ENCODE measurements at regions not wholly inside any gene's neighbourhood (a gene's known extent, or its start where the extent isn't known, plus 50 kb on each side); places are given as distances from the start of the nearest gene placed in this dataset.

DNA sequence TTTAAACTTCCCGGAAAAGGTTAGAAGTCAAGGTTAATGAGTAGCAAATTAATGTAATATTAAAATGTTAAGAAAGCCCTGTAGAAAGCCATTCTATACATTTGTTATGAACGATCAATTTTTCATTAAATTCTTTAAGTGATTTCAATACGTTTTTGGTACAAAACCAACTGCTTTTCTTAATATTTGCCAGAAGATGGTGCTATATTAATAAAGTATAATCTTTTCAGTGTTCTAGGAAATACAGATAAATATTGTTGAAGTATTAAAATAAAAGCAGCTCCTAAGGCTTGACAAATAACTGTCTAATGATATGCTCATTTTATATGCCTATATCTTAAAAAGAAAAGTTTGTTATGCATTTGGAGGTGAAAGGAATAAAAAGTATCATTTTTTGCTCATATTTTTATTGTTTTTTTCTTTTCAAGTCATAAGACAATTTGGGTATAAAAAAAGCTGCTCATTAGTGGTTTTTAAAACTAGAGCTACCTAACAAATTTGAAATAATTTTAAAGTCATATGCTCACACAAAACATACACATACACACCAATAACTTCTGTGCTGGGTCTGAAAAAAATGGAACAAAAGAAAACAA lies 130.3 kb upstream of the POT1 start:
- H3K9me3 ChIP-seq (replicated peaks in 1 of 2; ENCODE audit: control insufficient read depth in 1 of 2, insufficient read depth in 1 of 2, low read length in 2 of 2): no peaks in the 10 kb centered on the region
- intact Hi-C loops (cut with micrococcal nuclease): no loop called here
- peaks cover 0 to 1% (median 0%) of the 10 kb centered on the region in 7 donors for H3K9me3 Mint-ChIP-seq
- H3K27ac ChIP-seq (ENCODE audit: low read depth in 1 of 2, low read length in 2 of 2): no peak overlapping the region
- no peaks in the 10 kb centered on the region for H3K4me1 ChIP-seq (ENCODE audit: control insufficient read depth in 1 of 2, insufficient read depth in 2 of 2, low read length in 2 of 2)
- no peaks in the 10 kb centered on the region for H3K79me2 ChIP-seq (ENCODE audit: insufficient read depth, low read length)
- DNase-seq: no peak
- no peak overlapping the region for H3K27ac Mint-ChIP-seq
- H3K27me3 ChIP-seq (ENCODE audit: control insufficient read depth in 2 of 2, insufficient read depth in 2 of 2, low read length in 2 of 2): no peaks in the 10 kb centered on the region
- no peak overlapping the region for H3K4me2 ChIP-seq (replicated peaks; ENCODE audit: extremely low read depth, low read length, poor library complexity, severe bottlenecking)
- no CpG with 5 or more reads among the region's 3 CpGs for WGBS (ENCODE audit: insufficient coverage)
- no peak overlapping the region for H3K9ac ChIP-seq (ENCODE audit: insufficient read depth, low read length, poor library complexity, severe bottlenecking)
- H3K36me3 Mint-ChIP-seq: no peaks in the 10 kb centered on the region
- no peaks in the 10 kb centered on the region for H4K20me1 ChIP-seq (ENCODE audit: insufficient read depth, low read length)
- H3K4me3 Mint-ChIP-seq: no peak overlapping the region
- TF ChIP-seq, protein P1, sequence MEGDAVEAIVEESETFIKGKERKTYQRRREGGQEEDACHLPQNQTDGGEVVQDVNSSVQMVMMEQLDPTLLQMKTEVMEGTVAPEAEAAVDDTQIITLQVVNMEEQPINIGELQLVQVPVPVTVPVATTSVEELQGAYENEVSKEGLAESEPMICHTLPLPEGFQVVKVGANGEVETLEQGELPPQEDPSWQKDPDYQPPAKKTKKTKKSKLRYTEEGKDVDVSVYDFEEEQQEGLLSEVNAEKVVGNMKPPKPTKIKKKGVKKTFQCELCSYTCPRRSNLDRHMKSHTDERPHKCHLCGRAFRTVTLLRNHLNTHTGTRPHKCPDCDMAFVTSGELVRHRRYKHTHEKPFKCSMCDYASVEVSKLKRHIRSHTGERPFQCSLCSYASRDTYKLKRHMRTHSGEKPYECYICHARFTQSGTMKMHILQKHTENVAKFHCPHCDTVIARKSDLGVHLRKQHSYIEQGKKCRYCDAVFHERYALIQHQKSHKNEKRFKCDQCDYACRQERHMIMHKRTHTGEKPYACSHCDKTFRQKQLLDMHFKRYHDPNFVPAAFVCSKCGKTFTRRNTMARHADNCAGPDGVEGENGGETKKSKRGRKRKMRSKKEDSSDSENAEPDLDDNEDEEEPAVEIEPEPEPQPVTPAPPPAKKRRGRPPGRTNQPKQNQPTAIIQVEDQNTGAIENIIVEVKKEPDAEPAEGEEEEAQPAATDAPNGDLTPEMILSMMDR (IDR thresholded peaks at IDR 0.05): no peak
- no peaks in the 10 kb centered on the region for H3K4me1 Mint-ChIP-seq
- peaks cover 0 to 2% (median 0%) of the 10 kb centered on the region in 3 donors for H3K27me3 Mint-ChIP-seq (ENCODE audit: low read depth in 3 of 3)
- no peak overlapping the region for H2AFZ ChIP-seq (ENCODE audit: insufficient read depth, low read depth, low read length, poor library complexity, severe bottlenecking)
- H3K4me3 ChIP-seq (replicated peaks in 1 of 3; ENCODE audit: low read depth in 2 of 3, low read length in 3 of 3): no peak overlapping the region
- no peaks in the 10 kb centered on the region for H3K36me3 ChIP-seq (replicated peaks in 1 of 2; ENCODE audit: control insufficient read depth in 1 of 2, insufficient read depth in 2 of 2, low read length in 2 of 2)

DNA sequence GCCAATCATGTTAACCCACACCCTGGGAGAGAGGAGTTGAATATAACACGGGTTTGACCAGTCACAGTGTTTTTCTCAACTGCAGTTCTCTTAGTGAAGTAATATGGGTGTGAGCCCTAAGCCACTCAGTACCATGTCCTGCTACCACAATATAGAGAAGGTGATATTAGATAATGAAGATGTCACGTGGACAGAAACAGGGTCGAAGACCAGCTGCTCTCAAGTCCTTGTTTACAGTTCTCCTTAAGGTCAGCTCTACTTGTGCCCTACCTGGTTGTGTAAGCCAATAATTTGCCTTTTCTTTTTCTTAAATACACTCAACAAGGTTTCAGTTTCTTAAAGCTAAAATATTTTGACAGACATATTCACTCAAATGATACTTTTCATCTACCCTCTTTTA lies 128.3 kb upstream of the POT1 start:
- Histone ChIP-seq H2AFZ (ENCODE audit: insufficient read depth, low read depth, low read length, poor library complexity, severe bottlenecking) (no peak overlapping the region), H3K27ac (ENCODE audit: low read depth in 1 of 2, low read length in 2 of 2) (no peak overlapping the region), H3K4me1 (ENCODE audit: control insufficient read depth in 1 of 2, insufficient read depth in 2 of 2, low read length in 2 of 2) (no peaks in the 10 kb centered on the region), H3K36me3 (replicated peaks in 1 of 2; ENCODE audit: control insufficient read depth in 1 of 2, insufficient read depth in 2 of 2, low read length in 2 of 2) (no peaks in the 10 kb centered on the region), H4K20me1 (ENCODE audit: insufficient read depth, low read length) (no peaks in the 10 kb centered on the region), H3K9ac (ENCODE audit: insufficient read depth, low read length, poor library complexity, severe bottlenecking) (no peak overlapping the region), H3K4me3 (replicated peaks in 1 of 3; ENCODE audit: low read depth in 2 of 3, low read length in 3 of 3) (no peak overlapping the region), H3K9me3 (replicated peaks in 1 of 2; ENCODE audit: control insufficient read depth in 1 of 2, insufficient read depth in 1 of 2, low read length in 2 of 2) (no peaks in the 10 kb centered on the region), H3K79me2 (ENCODE audit: insufficient read depth, low read length) (no peaks in the 10 kb centered on the region), H3K27me3 (ENCODE audit: control insufficient read depth in 2 of 2, insufficient read depth in 2 of 2, low read length in 2 of 2) (no peaks in the 10 kb centered on the region), H3K4me2 (replicated peaks; ENCODE audit: extremely low read depth, low read length, poor library complexity, severe bottlenecking) (no peak overlapping the region)
- TF ChIP-seq, protein P1 (IDR thresholded peaks at IDR 0.05): no peak
- intact Hi-C loops (cut with micrococcal nuclease): no loop called here
- H3K9me3 Mint-ChIP-seq: peaks cover 0 to 1% (median 0%) of the 10 kb centered on the region in 7 donors
- no peak overlapping the region for H3K4me3 Mint-ChIP-seq
- peaks cover 0 to 2% (median 0%) of the 10 kb centered on the region in 3 donors for H3K27me3 Mint-ChIP-seq (ENCODE audit: low read depth in 3 of 3)
- H3K36me3 Mint-ChIP-seq: no peaks in the 10 kb centered on the region
- no peak for DNase-seq
- H3K4me1 Mint-ChIP-seq: no peaks in the 10 kb centered on the region
- no peak overlapping the region for H3K27ac Mint-ChIP-seq
- WGBS (ENCODE audit: insufficient coverage): 60% methylated on average over 1 of the region's 3 CpGs

All from CD14-positive monocyte (primary cell).